Tibial nerve (tissue), 4 donors: ENCODE measurements at regions not wholly inside any gene's neighbourhood (a gene's known extent, or its start where the extent isn't known, plus 50 kb on each side); places are given as distances from the start of the nearest gene placed in this dataset.

Source experiments
- DNase-seq, 2 donors: peaks; one replicate each; pipeline ENCODE4 v3.0.0-alpha.2; 2019; ENCODE audit warnings: low spot score in 2 of 2
- H3K27ac ChIP-seq, 4 donors: fragments of 200-600 bp; sonication (generic) in 3 of 4; one replicate each; pipeline ENCODE4 v1.5.1; 2017 to 2019; ENCODE audit warnings: mild to moderate bottlenecking in 1 of 4
- H3K27me3 ChIP-seq, 2 donors: fragments of 200-600 bp; sonication (generic) in 1 of 2; one replicate each; pipeline versions ENCODE4 v1.5.1 to v1.6.0; 2017 to 2019
- H3K36me3 ChIP-seq, 3 donors: fragments of 200-600 bp; sonication (generic); one replicate each; pipeline ENCODE4 v1.5.1; 2018 to 2019
- H3K4me1 ChIP-seq, 4 donors: fragments of 200-600 bp; sonication (generic) in 3 of 4; one replicate each; pipeline ENCODE4 v1.5.1; 2017 to 2019
- H3K4me3 ChIP-seq, 4 donors: fragments of 200-600 bp; sonication (generic) in 3 of 4; one replicate each; pipeline ENCODE4 v1.5.1; 2017 to 2019; ENCODE audit warnings: mild to moderate bottlenecking in 1 of 4, moderate library complexity in 1 of 4
- H3K9me3 ChIP-seq, 4 donors: fragments of 200-600 bp; sonication (generic) in 3 of 4; one replicate each; pipeline ENCODE4 v1.5.1; 2017 to 2019
- EP300 ChIP-seq, 2 donors: sonication (generic); formaldehyde crosslinking; IDR thresholded peaks; one replicate each; pipeline ENCODE4 v1.6.1; 2017; ENCODE audit warnings: antibody characterized with exemption in 2 of 2, mild to moderate bottlenecking in 1 of 2
- POLR2A ChIP-seq, 2 donors: fragments of 450-650 bp; IDR thresholded peaks; one replicate each; pipeline ENCODE4 v1.6.1; 2017; ENCODE audit warnings: antibody characterized with exemption in 2 of 2, mild to moderate bottlenecking in 2 of 2, moderate library complexity in 2 of 2
- WGBS, 2 donors: methylation state at CpG; one replicate each; pipeline ENCODE4 v1.1.5; 2018; 5-methylcytosine and 5-hydroxymethylcytosine counted together
- TF ChIP-seq, protein P1 (sequence below), 5 experiments: fragments of 200-600 bp in 3 of 5; fragments of 450-650 bp in 2 of 5; sonication (generic) in 3 of 5; IDR thresholded peaks; one replicate each; pipeline ENCODE4 v1.5.1; 2016 to 2019; ENCODE audit warnings: antibody characterized with exemption in 5 of 5, mild to moderate bottlenecking in 3 of 5, moderate library complexity in 2 of 5

GRCh38 chr16:86701286-86701975 lies 123.1 kb downstream of the FOXL1 start:
- WGBS, 2 donors: 96 to 97% methylated on average over 30 of the region's 30 CpGs
- Histone ChIP-seq H3K9me3 (no peaks in the 10 kb centered on the region), H3K4me3 (no peak overlapping the region), H3K27me3 (no peaks in the 10 kb centered on the region), H3K4me1 (no peaks in the 10 kb centered on the region), H3K36me3 (no peaks in the 10 kb centered on the region), H3K27ac (no peak overlapping the region)
- no peak for TF ChIP-seq POLR2A (IDR thresholded peaks at IDR 0.05)
- TF ChIP-seq, protein P1, sequence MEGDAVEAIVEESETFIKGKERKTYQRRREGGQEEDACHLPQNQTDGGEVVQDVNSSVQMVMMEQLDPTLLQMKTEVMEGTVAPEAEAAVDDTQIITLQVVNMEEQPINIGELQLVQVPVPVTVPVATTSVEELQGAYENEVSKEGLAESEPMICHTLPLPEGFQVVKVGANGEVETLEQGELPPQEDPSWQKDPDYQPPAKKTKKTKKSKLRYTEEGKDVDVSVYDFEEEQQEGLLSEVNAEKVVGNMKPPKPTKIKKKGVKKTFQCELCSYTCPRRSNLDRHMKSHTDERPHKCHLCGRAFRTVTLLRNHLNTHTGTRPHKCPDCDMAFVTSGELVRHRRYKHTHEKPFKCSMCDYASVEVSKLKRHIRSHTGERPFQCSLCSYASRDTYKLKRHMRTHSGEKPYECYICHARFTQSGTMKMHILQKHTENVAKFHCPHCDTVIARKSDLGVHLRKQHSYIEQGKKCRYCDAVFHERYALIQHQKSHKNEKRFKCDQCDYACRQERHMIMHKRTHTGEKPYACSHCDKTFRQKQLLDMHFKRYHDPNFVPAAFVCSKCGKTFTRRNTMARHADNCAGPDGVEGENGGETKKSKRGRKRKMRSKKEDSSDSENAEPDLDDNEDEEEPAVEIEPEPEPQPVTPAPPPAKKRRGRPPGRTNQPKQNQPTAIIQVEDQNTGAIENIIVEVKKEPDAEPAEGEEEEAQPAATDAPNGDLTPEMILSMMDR (IDR thresholded peaks at IDR 0.05): no peak
- TF ChIP-seq EP300 (IDR thresholded peaks at IDR 0.05): no peak
- no peak for DNase-seq

GRCh38 chr16:86702824-86703588 lies 124.7 kb downstream of the FOXL1 start:
- Histone ChIP-seq H3K36me3 (no peaks in the 10 kb centered on the region), H3K4me1 (no peaks in the 10 kb centered on the region), H3K27me3 (no peaks in the 10 kb centered on the region), H3K9me3 (no peaks in the 10 kb centered on the region), H3K4me3 (no peak overlapping the region), H3K27ac (no peak overlapping the region)
- TF ChIP-seq POLR2A (IDR thresholded peaks at IDR 0.05): no peak
- TF ChIP-seq, protein P1 (IDR thresholded peaks at IDR 0.05): no peak
- TF ChIP-seq EP300 (IDR thresholded peaks at IDR 0.05): no peak
- WGBS, 2 donors: 86 to 88% methylated on average over 6 of the region's 6 CpGs
- no peak for DNase-seq

- Histone ChIP-seq H3K9me3 (peaks cover 0 to 7% (median 0%) of the 10 kb centered on the region in 4 donors), H3K4me1 (no peaks in the 10 kb centered on the region), H3K27me3 (no peaks in the 10 kb centered on the region), H3K27ac (no peak overlapping the region), H3K36me3 (no peaks in the 10 kb centered on the region), H3K4me3 (no peak overlapping the region)
- WGBS, 2 donors: 81 to 85% methylated on average over 8 of the region's 8 CpGs
- DNase-seq: no peak
- TF ChIP-seq, protein P1 (IDR thresholded peaks at IDR 0.05): no peak
Observed at GRCh38 chr16:86704516-86704915, 126.2 kb downstream of the FOXL1 start.

DNA sequence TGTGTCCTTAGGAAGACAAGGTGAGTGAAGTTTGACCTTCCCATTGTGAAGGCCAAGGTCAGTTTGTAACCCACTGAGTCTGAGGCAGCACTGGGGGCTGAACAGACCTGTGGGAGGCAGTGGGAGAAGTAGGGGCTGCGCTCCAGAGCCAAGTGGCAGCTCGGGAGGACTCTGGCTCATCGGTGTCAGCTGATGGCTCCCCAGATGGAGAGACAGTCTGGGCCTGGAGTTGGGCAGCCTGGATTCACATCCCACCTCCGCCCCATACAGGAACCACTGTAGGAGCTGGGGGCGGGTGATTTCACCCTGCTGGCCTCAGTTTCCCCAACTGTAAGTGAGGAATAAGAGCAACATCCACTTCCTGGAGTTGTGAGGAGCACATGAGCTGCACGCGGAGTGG lies 128.4 kb downstream of the FOXL1 start:
- WGBS, 2 donors: 89 to 98% methylated on average over 6 to 7 of the region's 7 CpGs
- no peaks in the 10 kb centered on the region for H3K27me3 ChIP-seq

DNA sequence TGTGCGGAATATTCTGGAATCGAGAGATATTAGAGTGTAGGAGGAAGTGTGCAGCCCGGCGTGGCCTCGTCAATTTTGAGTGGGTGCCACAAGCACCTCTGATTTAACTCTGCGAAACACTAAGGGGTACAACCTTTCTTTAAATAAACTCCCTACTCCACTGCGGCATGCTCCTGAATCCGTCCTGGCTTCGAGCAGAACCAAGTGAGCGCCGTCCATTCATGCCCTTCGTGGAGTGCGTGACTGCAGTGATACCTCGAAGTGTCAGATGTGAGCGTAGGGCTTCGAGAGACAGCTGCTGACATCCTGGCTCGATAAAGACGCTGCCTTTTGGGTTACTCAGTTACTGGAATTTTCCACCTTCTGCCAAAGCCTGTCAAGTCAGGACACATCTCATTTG lies 128.8 kb downstream of the FOXL1 start:
- Histone ChIP-seq H3K4me1 (no peaks in the 10 kb centered on the region), H3K36me3 (no peaks in the 10 kb centered on the region), H3K27me3 (no peaks in the 10 kb centered on the region), H3K27ac (no peak overlapping the region), H3K4me3 (no peak overlapping the region), H3K9me3 (peaks cover 0 to 7% (median 0%) of the 10 kb centered on the region in 4 donors)
- WGBS, 2 donors: 89 to 93% methylated on average over 18 of the region's 18 CpGs
- TF ChIP-seq EP300 (IDR thresholded peaks at IDR 0.05): no peak
- TF ChIP-seq, protein P1 (IDR thresholded peaks at IDR 0.05): no peak
- no peak for DNase-seq

More for the DNA sequence above, 128.4 kb downstream of the FOXL1 start:
- TF ChIP-seq, protein P1 (IDR thresholded peaks at IDR 0.05): no peak
- DNase-seq: no peak
- no peak overlapping the region for H3K4me3 ChIP-seq
- no peaks in the 10 kb centered on the region for H3K36me3 ChIP-seq
- no peaks in the 10 kb centered on the region for H3K4me1 ChIP-seq
- H3K9me3 ChIP-seq: peaks cover 0 to 7% (median 0%) of the 10 kb centered on the region in 4 donors
- no peak overlapping the region for H3K27ac ChIP-seq
